ENCODE measurements at regions not wholly inside any gene's neighbourhood (a gene's known extent, or its start where the extent isn't known, plus 50 kb on each side); places are given as distances from the start of the nearest gene placed in this dataset.
"Not testable (repeated sequence)": the region's sequence is repeated elsewhere in the genome, so short reads cannot be mapped to it uniquely, and the experiment has no call there.

GRCh38 chr4:82181789-82182188, 192.0 kb downstream of the HNRNPD start:
- DNase-seq (ENCODE audit: low read depth): no peak

GRCh38 chr4:82172186-82172585, 201.6 kb downstream of the HNRNPD start:
- no peak for DNase-seq (ENCODE audit: low read depth)

- no peak for DNase-seq (ENCODE audit: low read depth)
These were observed 202.1 kb downstream of the HNRNPD start for GRCh38 chr4:82171531-82172155.

- no peak for DNase-seq (ENCODE audit: low read depth)
These were observed 224.0 kb downstream of the HNRNPD start for GRCh38 chr4:82149750-82150149.

GRCh38 chr4:82145850-82146249, 227.9 kb downstream of the HNRNPD start:
- DNase-seq (ENCODE audit: low read depth): no peak

GRCh38 chr4:82140422-82140821, 233.4 kb downstream of the HNRNPD start:
- DNase-seq (ENCODE audit: low read depth): no peak

GRCh38 chr4:82139287-82139686, 234.5 kb downstream of the HNRNPD start:
- DNase-seq (ENCODE audit: low read depth): no peak

GRCh38 chr4:82138374-82138773, 235.4 kb downstream of the HNRNPD start:
- DNase-seq (ENCODE audit: low read depth): no peak

- no peak for DNase-seq (ENCODE audit: low read depth)
These were observed 237.5 kb downstream of the HNRNPD start for GRCh38 chr4:82136161-82136801.

- no peak for DNase-seq (ENCODE audit: low read depth)
These were observed 245.4 kb downstream of the HNRNPD start for GRCh38 chr4:82128355-82128754.

GRCh38 chr4:82126512-82127040, 247.2 kb downstream of the HNRNPD start:
- no peak for DNase-seq (ENCODE audit: low read depth)

GRCh38 chr4:82125787-82126297, 247.9 kb downstream of the HNRNPD start:
- no peak for DNase-seq (ENCODE audit: low read depth)

GRCh38 chr4:82124932-82125786, 248.6 kb downstream of the HNRNPD start:
- no peak for DNase-seq (ENCODE audit: low read depth)

GRCh38 chr4:82124365-82124764, 249.4 kb downstream of the HNRNPD start:
- DNase-seq (ENCODE audit: low read depth): no peak

GRCh38 chr4:82123934-82124333, 249.9 kb downstream of the HNRNPD start:
- no peak for DNase-seq (ENCODE audit: low read depth)

- DNase-seq (ENCODE audit: low read depth): not testable (repeated sequence)
These were observed 258.6 kb downstream of the HNRNPD start for GRCh38 chr4:82115183-82115582.

- no peak for DNase-seq (ENCODE audit: low read depth)
These were observed 265.3 kb downstream of the HNRNPD start for GRCh38 chr4:82108506-82108905.

GRCh38 chr4:82104578-82104977, 269.2 kb downstream of the HNRNPD start:
- no peak for DNase-seq (ENCODE audit: low read depth)

GRCh38 chr4:82099928-82100579, 273.7 kb downstream of the HNRNPD start:
- no peak for DNase-seq (ENCODE audit: low read depth)

- no peak for DNase-seq (ENCODE audit: low read depth)
These were observed 276.3 kb downstream of the HNRNPD start for GRCh38 chr4:82097504-82097903.

- DNase-seq (ENCODE audit: low read depth): no peak
These were observed 283.1 kb downstream of the HNRNPD start for GRCh38 chr4:82090717-82091116.

- no peak for DNase-seq (ENCODE audit: low read depth)
These were observed 289.0 kb downstream of the HNRNPD start for GRCh38 chr4:82084747-82085146.

All from stimulated activated CD4-positive, alpha-beta T cell treated with anti-CD3 and anti-CD28 coated beads, Interleukin-2, amount 100 ng/mL, for 4 hours (primary cell).